Astrocyte (in vitro differentiated cells and primary cell): ENCODE measurements at regions not wholly inside any gene's neighbourhood (a gene's known extent, or its start where the extent isn't known, plus 50 kb on each side); places are given as distances from the start of the nearest gene placed in this dataset.

ENCODE experiments used
- DNase-seq: peaks from one replicate; pipeline ENCODE4 v3.0.0-alpha.2; 2010; ENCODE audit warnings: low read depth
- FAIRE-seq: peaks from 2 replicates; lab custom pipeline; 2011; peaks lifted over from hg19 to GRCh38; lab: Jason Lieb, UNC
- H2AFZ ChIP-seq: 2 replicates; pipeline ENCODE4 v1.6.0; 2012; ENCODE audit warnings: low read depth, low read length, inconsistent platforms
- H3K27ac ChIP-seq: 2 replicates; pipeline ENCODE4 v1.5.1; 2011; ENCODE audit warnings: low read depth, low read length, inconsistent platforms
- H3K27me3 ChIP-seq: 2 replicates; pipeline ENCODE4 v1.6.0; 2011; ENCODE audit warnings: low read length, inconsistent platforms; ENCODE audit not compliant: insufficient read depth
- H3K36me3 ChIP-seq: 2 replicates; pipeline ENCODE4 v1.5.1; 2011; ENCODE audit warnings: low read length, inconsistent platforms; ENCODE audit not compliant: insufficient read depth
- H3K4me1 ChIP-seq: 2 replicates; pipeline ENCODE4 v1.5.1; 2011; ENCODE audit warnings: low read length, inconsistent platforms; ENCODE audit not compliant: insufficient read depth
- H3K4me2 ChIP-seq: 2 replicates; pipeline ENCODE4 v1.6.0; 2012; ENCODE audit warnings: low read length, inconsistent platforms
- H3K4me3 ChIP-seq: 2 replicates; pipeline ENCODE4 v1.5.1; 2011; ENCODE audit warnings: low read depth, mild to moderate bottlenecking, low read length, inconsistent platforms; ENCODE audit not compliant: insufficient read depth
- H3K79me2 ChIP-seq: 2 replicates; pipeline ENCODE4 v1.6.0; 2012; ENCODE audit warnings: mild to moderate bottlenecking, low read length, inconsistent platforms; ENCODE audit not compliant: insufficient read depth
- H3K9ac ChIP-seq: 2 replicates; pipeline ENCODE4 v1.6.0; 2012; ENCODE audit warnings: mild to moderate bottlenecking, low read length, inconsistent platforms
- H3K9me3 ChIP-seq: 2 replicates; pipeline ENCODE4 v1.5.1; 2012; ENCODE audit warnings: low read depth, mild to moderate bottlenecking, low read length, inconsistent platforms; ENCODE audit not compliant: insufficient read depth
- H4K20me1 ChIP-seq: 2 replicates; pipeline ENCODE4 v1.6.0; 2012; ENCODE audit warnings: low read length, inconsistent platforms; ENCODE audit not compliant: insufficient read depth
- H3K27ac Mint-ChIP-seq: one replicate; pipeline ENCODE4 v1.8.0; 2021; ENCODE audit warnings: mild to moderate bottlenecking, mixed read lengths; ENCODE audit not compliant: unreplicated experiment
- H3K27me3 Mint-ChIP-seq: one replicate; pipeline ENCODE4 v1.8.0; 2021; ENCODE audit warnings: low read depth, mixed read lengths; ENCODE audit not compliant: unreplicated experiment
- H3K36me3 Mint-ChIP-seq: one replicate; pipeline ENCODE4 v1.8.0; 2021; ENCODE audit warnings: low read depth, mixed read lengths; ENCODE audit not compliant: unreplicated experiment
- H3K4me1 Mint-ChIP-seq: one replicate; pipeline ENCODE4 v1.8.0; 2021; ENCODE audit warnings: low read depth, mixed read lengths; ENCODE audit not compliant: unreplicated experiment
- H3K4me3 Mint-ChIP-seq: one replicate; pipeline ENCODE4 v1.8.0; 2021; ENCODE audit warnings: mild to moderate bottlenecking, moderate library complexity, mixed read lengths; ENCODE audit not compliant: unreplicated experiment
- H3K9me3 Mint-ChIP-seq: one replicate; pipeline ENCODE4 v1.8.0; 2021; ENCODE audit warnings: mild to moderate bottlenecking, mixed read lengths; ENCODE audit not compliant: unreplicated experiment
- CTCF ChIP-seq: IDR thresholded peaks from 2 replicates; pipeline ENCODE4 v1.5.1; 2011; ENCODE audit warnings: low read depth, mild to moderate bottlenecking, inconsistent platforms, low read length, moderate library complexity; ENCODE audit not compliant: insufficient read depth
- EZH2 ChIP-seq: IDR thresholded peaks from 2 replicates; pipeline ENCODE4 v1.6.1; 2012; ENCODE audit warnings: mild to moderate bottlenecking, low read length, inconsistent platforms; ENCODE audit not compliant: insufficient read depth

GRCh38 chr12:39176356-39176755 is 266.6 kb downstream of the KIF21A start:
- Mint-ChIP-seq H3K4me1 (no peaks in the 10 kb centered on the region), H3K9me3 (no peaks in the 10 kb centered on the region), H3K27ac (no peak overlapping the region), H3K4me3 (no peak overlapping the region), H3K27me3 (no peaks in the 10 kb centered on the region), H3K36me3 (no peaks in the 10 kb centered on the region)
- Histone ChIP-seq H3K27me3 (no peaks in the 10 kb centered on the region), H3K27ac (no peak overlapping the region), H3K4me3 (no peak overlapping the region), H2AFZ (no peak overlapping the region), H3K4me2 (no peak overlapping the region), H3K9me3 (no peaks in the 10 kb centered on the region), H4K20me1 (no peaks in the 10 kb centered on the region), H3K4me1 (no peaks in the 10 kb centered on the region), H3K9ac (no peak overlapping the region), H3K36me3 (no peaks in the 10 kb centered on the region), H3K79me2 (no peaks in the 10 kb centered on the region)
- DNase-seq (no peak), FAIRE-seq (no peak)
- TF ChIP-seq CTCF (no peak), EZH2 (no peak)

DNA sequence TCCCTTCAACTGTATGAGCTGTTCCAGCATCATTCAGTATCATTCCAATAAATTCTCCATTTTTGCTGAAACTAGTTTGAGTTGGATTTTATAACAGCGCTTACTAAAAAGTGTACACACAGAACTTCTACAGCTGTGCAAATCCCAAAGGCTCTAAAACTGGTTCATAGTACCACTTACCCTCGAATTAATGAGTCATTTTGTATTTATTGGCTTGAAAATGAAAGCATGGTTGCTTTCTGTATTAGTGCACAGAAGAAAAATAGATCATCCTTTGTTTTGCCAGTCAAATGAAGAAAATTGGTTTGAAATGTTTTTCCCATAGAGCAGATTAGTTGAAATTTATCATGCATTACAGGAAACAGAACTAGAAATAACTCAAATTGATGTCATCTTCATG is 268.3 kb upstream of the CPNE8 start:
- no peak overlapping the region for H3K4me3 Mint-ChIP-seq
- peak; percentile 20 for DNase-seq
- H3K9ac ChIP-seq: no peak overlapping the region
- no peaks in the 10 kb centered on the region for H3K27me3 Mint-ChIP-seq
- no peak overlapping the region for H2AFZ ChIP-seq
- H3K79me2 ChIP-seq: no peaks in the 10 kb centered on the region
- H3K4me1 Mint-ChIP-seq: no peaks in the 10 kb centered on the region
- no peaks in the 10 kb centered on the region for H3K9me3 ChIP-seq
- H3K9me3 Mint-ChIP-seq: no peaks in the 10 kb centered on the region
- no peak overlapping the region for H3K27ac Mint-ChIP-seq
- no peak overlapping the region for H3K27ac ChIP-seq
- no peaks in the 10 kb centered on the region for H3K36me3 Mint-ChIP-seq
- no peak overlapping the region for H3K4me3 ChIP-seq
- no peaks in the 10 kb centered on the region for H3K27me3 ChIP-seq
- no peaks in the 10 kb centered on the region for H3K36me3 ChIP-seq
- no peaks in the 10 kb centered on the region for H3K4me1 ChIP-seq
- H4K20me1 ChIP-seq: no peaks in the 10 kb centered on the region
- TF ChIP-seq CTCF (no peak), EZH2 (no peak)
- no peak overlapping the region for H3K4me2 ChIP-seq
- FAIRE-seq: no peak

GRCh38 chr12:39165338-39165737 is 259.9 kb upstream of the CPNE8 start:
- Histone ChIP-seq H3K36me3 (no peaks in the 10 kb centered on the region), H3K9me3 (no peaks in the 10 kb centered on the region), H3K27me3 (no peaks in the 10 kb centered on the region), H3K79me2 (no peaks in the 10 kb centered on the region), H3K4me1 (no peaks in the 10 kb centered on the region), H3K9ac (no peak overlapping the region), H2AFZ (no peak overlapping the region), H4K20me1 (no peaks in the 10 kb centered on the region), H3K27ac (no peak overlapping the region), H3K4me3 (no peak overlapping the region), H3K4me2 (no peak overlapping the region)
- Mint-ChIP-seq H3K27ac (no peak overlapping the region), H3K4me1 (no peaks in the 10 kb centered on the region), H3K4me3 (no peak overlapping the region), H3K9me3 (no peaks in the 10 kb centered on the region), H3K27me3 (no peaks in the 10 kb centered on the region), H3K36me3 (no peaks in the 10 kb centered on the region)
- DNase-seq (no peak), FAIRE-seq (no peak)
- no peak for TF ChIP-seq EZH2
- TF ChIP-seq CTCF: no peak
